Peyer's patch (tissue), 4 donors: ENCODE measurements at regions not wholly inside any gene's neighbourhood (a gene's known extent, or its start where the extent isn't known, plus 50 kb on each side); places are given as distances from the start of the nearest gene placed in this dataset.

Experiments used
- POLR2A ChIP-seq, 2 donors: fragments of 450-650 bp; IDR thresholded peaks; one replicate each; pipeline ENCODE4 v1.5.1; 2017; ENCODE audit warnings: antibody characterized with exemption in 2 of 2, mild to moderate bottlenecking in 2 of 2, moderate library complexity in 2 of 2
- TF ChIP-seq, protein P1 (sequence below), 6 experiments: fragments of 450-650 bp in 4 of 6; fragments of 200-600 bp in 2 of 6; sonication (generic) in 1 of 6; IDR thresholded peaks; one replicate each; pipeline ENCODE4 v1.5.1; 2017 to 2019; ENCODE audit warnings: antibody characterized with exemption in 6 of 6, mild to moderate bottlenecking in 3 of 6, moderate library complexity in 1 of 6

DNA sequence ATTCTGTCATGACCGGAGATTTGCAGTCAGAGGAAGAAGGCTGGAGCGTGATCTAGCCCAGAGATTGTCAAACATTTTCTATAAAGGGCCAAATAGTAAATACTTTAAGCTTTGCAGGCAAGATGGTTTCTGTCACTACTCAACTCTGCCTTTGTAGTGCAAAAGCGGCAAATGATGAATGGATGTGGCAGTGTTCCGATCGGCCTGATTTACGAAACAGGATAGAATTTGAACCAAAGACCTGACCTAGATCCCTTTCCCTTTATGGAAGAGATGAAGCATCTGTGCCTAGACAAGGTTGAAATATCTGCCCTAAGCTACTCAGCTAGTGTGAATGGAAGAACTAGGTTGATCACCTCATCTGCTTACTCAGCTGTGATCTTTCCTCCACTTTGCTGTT lies 209.5 kb downstream of the YTHDC2 start:
- TF ChIP-seq, protein P1, sequence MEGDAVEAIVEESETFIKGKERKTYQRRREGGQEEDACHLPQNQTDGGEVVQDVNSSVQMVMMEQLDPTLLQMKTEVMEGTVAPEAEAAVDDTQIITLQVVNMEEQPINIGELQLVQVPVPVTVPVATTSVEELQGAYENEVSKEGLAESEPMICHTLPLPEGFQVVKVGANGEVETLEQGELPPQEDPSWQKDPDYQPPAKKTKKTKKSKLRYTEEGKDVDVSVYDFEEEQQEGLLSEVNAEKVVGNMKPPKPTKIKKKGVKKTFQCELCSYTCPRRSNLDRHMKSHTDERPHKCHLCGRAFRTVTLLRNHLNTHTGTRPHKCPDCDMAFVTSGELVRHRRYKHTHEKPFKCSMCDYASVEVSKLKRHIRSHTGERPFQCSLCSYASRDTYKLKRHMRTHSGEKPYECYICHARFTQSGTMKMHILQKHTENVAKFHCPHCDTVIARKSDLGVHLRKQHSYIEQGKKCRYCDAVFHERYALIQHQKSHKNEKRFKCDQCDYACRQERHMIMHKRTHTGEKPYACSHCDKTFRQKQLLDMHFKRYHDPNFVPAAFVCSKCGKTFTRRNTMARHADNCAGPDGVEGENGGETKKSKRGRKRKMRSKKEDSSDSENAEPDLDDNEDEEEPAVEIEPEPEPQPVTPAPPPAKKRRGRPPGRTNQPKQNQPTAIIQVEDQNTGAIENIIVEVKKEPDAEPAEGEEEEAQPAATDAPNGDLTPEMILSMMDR (IDR thresholded peaks at IDR 0.05), result no peak
- TF ChIP-seq POLR2A (IDR thresholded peaks at IDR 0.05), result no peak
